NOMO-1 (cell line): ENCODE measurements at regions not wholly inside any gene's neighbourhood (a gene's known extent, or its start where the extent isn't known, plus 50 kb on each side); places are given as distances from the start of the nearest gene placed in this dataset.

Experiments used
- DNase-seq, 2 experiments: peaks; one replicate each; lab custom pipeline; 2025; ENCODE audit not compliant: unreplicated experiment in 2 of 2; lab: John Stamatoyannopoulos, UW

- DNase-seq = no peak
These were observed 56.6 kb upstream of the ID3 start for GRCh38 chr1:23615852-23616251.

DNA sequence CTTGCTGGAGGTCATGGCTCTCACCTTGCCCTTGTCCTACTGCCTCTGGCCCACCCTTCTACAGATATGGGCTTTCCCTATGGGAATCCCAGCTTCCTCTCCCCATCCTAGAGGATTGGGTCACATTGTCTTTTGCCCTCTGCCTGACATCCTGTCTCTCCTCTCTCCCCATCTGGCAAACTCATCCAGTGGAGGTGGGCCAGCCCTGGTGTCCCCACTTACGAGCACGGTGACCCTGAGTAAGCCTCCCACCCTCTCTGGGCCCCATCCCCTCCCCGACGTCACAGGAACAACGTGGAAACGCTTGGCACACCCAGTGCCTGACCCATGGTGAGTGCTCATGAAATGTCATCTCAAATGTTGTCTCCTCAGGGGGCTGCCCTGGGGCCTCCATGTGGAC is 56.1 kb upstream of the ID3 start:
- no peak for DNase-seq

DNA sequence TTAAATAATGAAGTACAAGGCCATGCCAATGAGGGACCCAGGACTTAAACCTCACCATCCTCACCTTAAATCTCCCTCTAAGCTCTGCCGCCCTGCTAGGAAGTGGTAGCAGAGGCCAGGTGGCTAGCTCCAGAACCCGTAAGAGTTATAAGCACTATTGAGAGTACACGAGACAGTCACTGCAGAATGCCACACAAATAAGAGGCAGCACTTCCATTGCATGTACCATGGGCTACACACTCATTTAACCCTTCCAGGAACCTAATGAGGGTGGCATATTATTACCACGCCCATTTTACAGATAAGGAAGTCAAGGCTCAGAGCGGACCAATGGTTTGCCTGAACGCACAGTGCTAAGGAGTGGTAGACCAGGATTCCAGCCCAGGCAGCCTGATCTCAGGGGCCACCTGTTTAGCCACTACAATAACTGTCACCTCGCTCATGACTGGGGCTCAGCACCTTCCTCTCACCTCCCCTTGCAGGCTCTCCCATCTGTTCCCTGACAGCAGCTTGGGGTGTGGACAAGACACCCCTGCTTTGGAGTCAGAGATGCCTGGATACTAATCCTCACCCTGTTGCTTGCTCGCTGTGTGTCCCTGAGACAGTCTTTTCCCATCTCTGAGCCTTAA is 54.8 kb upstream of the ID3 start:
- no peak for DNase-seq

DNA sequence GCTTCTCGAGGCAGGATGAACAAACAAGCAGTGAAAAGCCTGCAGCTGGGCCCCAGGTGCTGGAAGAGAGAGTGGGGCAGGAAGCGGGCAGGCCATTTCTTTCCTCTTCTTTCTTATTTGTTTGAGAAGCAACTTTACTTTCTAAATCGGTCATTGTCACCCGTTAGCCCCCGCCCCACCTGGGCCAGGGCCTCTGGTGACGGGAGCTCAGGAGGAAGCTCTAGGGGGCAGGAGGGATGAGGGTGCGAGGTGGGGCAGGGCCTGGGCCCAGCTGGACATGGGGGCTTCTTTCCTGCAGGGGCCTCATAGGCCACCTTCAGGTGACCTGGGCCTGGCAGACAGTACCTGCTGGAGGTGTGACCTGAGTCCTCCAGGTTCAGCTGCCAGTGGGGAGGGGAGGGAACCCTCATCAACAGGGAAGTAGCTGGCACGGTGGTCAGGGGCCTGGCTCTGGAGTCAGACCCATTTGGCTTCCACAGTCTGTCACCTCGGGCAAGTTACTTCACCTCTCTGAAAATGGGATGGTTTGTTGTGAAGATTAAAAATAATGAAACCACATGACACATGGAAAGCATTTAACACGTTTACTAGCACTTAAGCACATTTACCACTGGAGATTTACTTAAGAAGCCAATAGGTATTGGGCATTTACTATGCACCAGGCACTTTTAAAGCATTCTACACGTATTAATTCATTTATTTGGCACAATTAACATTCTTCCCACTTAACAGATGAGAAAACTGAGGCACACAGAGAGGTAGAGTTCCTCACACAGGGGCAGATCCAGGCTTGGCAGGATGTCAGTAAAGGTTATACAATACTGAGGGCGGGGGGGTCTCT is 54.1 kb upstream of the ID3 start:
- DNase-seq = no peak

DNA sequence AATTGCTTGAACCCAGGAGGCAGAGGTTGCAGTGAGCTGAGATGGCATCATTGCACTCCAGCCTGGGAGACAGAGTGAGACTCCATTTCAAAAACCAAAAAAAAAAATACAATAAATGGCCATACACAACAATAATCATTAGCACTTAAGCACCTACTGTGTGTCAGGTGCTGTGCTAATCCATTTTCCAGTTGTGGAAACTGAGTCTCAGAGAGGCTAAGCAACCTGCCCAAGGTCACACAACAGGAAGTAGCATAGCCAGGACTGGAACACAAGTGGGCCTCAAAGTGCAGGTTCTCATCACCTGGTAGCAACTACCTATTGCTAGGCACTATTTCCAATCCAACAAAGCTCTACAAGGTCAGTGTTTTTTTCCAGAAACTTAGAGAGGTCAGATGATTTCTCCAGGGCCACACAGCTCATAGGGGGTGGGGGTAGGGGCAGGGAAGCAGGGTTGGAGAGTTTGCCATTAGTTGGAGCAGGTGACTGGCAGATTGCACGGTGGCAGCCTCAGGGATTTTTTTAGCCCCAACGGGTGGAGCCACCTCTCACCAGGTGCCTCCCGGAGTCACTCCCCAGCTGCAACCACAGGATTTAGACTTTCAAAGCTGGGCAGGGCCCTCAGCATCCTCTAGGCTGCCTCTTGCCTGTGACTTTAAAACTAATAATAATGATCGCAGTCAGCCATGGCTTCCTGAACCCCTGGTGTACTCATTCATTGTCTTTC is 52.5 kb upstream of the ID3 start:
- no peak for DNase-seq

GRCh38 chr1:23610677-23611076 is 51.4 kb upstream of the ID3 start:
- no peak for DNase-seq

DNA sequence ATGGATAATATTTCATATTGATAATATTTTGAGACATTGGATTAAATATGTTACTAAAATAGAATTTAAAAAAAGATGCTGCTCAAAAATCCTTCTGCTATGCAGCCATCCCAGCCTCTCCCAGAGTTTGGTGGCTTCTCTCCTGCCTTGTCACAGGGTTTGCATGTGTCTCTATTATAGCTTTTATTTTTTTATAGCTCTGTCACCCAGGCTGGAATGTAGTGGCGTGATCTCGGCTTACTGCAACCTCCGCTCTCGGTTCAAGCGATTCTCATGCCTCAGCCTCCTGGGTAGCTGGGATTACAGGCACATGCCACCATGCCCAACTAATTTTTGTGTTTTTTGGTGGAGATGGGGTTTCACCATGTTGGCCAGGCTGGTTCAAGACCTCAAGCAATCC is 50.7 kb upstream of the ID3 start:
- no peak for DNase-seq
